HT-29 (cell line): ENCODE measurements at regions not wholly inside any gene's neighbourhood (a gene's known extent, or its start where the extent isn't known, plus 50 kb on each side); places are given as distances from the start of the nearest gene placed in this dataset.
A peak's percentile ranks its signal among the peaks of the same experiment; 100 is the strongest.
"Not testable (repeated sequence)": the region's sequence is repeated elsewhere in the genome, so short reads cannot be mapped to it uniquely, and the experiment has no call there.

Experiments
- DNase-seq: peaks from one replicate; pipeline ENCODE4 v3.0.0-alpha.2; 2015; ENCODE audit warnings: low spot score

DNA sequence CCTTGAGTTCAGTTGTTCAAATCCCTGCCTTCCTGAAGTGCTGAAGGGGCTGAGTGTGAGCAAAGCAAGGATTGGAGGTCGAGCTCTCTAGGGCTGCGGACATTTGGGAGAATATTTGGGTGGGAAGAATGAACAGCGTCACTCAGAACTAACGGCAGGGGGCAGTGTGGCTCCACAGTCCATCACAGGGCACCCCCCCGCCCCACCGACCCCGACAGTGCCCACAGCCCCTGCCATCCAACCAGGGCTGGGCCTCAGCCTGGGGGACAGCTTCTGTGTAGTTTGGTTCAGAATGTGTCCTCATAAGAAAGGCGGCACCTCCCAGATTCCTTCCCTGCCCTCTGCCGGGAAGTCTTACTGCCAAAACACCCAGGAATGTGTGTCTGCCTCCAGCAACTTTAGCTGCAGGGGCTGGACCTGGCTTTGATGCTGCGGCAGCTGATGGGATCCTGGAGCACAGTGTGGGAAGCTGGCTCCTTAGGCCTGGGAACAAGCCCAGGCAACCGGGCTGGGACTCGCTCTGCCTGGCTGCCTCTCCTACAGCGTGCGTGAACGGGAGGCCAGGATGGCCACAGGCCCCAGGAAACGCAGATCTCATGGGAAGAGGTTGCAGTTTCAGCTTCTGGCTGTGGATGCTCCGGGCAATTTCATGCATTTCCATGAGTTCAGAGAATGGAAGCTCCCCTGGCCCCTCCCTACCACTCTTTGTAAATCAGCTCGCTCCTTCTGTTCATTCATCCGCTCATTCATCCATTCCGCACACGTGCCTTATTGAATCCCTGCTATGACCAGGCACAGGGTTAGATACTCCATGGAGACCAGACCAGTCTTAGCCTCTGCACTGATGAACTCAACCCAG, 104.9 kb upstream of the TMPRSS2 start:
- peak; percentile 64 for DNase-seq

DNA sequence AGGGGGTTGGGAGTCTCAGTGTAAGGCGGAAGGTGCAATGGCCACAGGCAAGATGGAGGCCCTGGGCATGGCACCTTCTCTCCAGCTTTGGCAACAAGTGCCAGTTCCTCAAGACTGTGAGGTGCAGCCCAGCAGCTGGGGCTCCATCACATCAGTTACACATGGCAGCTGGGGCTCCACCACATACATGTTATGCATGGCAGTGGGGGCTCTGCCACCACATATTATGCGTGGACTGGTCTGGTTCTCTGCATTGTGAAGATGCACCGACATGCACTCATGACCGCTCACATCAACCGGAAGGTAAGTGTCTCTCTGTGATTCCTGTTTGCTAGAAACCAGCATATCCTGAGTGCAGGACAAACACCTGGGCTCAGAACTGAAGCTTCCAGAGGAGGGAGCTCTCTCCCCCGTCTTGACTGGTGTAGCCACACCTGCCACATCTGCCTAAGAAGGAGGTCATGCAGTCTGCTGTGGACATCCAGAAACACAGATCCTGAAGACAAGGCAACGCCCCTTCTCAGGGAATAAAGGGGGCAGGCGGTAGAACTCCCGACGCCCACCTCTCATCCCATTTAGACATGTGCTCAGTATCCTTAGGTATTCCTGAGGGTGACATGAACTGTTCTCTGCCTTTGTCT, 104.1 kb upstream of the TMPRSS2 start:
- peak; percentile 83 for DNase-seq

DNA sequence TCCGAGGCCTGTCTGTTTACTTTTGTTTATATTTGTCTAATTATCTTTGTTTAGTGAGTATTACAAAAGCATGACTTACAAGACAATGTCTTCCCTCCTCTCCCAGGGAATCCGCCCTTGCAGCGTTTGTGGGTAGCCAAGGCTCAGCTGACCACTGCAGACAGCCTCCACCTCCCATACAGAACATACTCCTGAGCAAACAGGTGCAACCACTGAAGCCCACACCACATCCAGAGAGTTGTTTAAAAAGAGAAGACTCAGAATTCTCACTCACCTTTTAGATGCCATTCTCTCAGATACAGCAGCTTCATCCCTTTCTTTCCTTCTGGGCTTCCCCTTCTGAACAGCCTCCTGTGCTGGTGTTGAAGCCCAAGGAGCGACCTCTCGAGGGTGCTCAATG, 103.5 kb upstream of the TMPRSS2 start:
- no peak for DNase-seq

DNA sequence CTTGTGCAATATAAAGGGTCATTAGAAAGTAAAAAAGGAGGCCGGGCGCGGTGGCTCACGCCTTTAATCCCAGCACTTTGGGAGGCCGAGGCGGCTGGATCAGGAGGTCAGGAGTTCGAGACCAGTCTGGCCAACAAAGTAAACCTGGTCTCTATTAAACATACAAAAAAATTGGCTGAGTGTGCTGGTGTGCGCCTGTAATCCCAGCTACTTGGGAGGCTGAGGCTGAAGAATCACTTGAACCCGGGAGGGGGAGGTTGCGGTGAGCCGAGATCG, 102.8 kb upstream of the TMPRSS2 start:
- DNase-seq: not testable (repeated sequence)

DNA sequence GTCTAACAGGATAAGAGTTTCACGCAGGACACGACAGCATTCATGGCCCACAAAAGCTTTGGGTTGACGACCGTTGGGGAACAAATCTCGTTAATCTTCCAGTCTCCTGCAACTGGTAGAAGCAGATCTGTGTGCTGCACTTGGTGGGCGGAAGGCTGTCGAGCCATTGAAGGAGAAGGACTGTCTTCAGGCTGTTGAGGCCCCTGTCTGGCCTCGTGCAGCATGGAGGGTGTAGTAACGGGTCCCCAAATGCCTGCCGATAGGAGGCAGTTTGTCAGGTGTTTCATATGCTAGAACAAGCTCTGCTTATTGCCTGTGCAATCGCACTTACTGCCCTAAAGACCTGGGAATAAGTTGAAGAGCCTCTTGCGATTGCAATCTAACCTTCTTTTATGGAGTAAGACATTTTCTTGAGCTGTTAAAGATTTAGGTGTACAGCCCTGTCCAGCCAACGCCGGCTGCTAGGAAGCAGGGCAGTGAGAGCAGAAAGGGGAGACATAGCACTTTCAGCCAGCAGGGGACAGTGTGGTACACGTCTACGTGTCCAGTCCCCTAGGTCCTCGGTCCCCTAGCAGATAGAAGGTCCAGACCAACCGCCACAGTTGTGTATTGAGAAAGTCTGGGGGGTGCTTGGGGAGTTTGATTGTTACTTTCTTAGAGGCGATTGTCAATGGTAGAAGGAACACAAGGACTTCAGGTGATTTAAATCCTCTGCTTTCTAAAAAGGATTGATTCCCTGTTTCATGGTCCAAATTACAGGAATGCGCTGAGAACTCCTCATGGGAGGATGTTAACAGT, 102.3 kb upstream of the TMPRSS2 start:
- peak; percentile 77 for DNase-seq

DNA sequence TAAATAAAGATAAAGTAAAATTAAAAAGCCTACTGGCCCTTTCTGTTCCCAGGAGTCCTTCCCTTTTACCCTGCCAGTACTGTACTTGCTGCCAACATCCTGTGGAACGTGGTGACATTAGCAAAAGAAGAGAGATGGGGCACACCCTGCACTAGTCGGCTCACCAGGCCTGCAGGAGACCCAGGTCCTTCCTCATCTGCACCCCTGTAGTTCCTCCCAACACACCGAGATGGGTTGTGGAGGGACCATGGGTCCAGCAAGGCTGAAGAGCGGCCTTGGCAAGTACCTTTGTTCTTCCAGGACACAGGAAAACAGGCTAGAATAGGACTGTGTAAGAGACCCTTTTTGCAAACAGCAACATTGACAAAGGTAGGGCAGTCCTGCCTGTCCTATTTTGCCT, 98.7 kb upstream of the TMPRSS2 start:
- no peak for DNase-seq

DNA sequence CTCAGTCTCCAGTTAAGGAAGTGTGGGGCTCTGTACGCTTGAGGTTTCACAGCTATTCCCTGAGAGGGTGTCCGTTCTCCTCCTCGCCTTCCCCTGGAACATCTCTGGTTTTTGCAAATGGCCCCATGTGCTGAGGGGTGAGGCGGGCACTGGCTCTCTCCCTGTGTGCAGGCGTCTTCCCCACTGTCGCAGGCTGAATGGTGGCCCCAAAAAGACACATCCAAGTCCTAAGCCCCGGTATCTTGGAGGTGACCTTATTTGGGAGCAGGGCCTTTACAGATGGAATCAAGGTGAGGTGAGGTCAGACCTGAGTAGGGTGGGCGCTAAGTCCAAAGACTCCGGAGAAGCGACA, 98.0 kb upstream of the TMPRSS2 start:
- no peak for DNase-seq

DNA sequence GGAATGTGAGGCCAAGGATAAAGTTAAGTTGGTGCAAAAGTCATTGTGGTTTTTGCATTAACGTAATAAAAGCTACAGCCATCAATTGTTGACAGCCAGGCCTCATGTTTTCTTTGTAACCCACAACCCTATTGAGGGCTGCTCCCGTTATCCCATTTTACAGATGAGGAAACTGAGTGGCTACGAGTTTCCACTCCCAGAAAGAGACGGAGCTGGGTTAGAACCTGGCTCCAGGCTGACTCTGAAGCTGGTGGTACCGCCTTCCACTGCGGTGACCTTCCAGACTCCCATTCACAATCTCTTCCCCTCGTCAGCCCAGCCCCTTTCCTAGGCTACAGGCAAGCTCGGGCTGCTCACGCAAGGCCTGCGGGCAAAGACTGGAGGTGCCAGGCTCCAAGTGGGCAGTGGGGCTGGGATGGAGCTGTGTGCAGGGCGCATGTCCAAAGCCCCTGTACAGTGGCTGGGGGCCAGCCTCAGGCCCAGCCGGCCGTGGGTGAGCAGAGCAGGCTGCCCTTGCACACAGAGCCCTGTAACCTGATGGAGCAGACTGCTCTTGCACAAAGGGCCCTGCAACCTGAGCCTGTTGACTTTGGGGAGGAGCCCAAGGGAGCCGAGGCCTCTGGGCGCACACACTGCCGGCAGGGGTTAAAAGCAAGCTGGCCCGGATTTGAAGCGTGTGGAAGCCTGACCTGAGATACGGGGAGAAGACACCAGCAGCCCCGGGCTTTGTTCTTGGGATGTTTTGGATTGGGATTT, 97.4 kb upstream of the TMPRSS2 start:
- no peak for DNase-seq

DNA sequence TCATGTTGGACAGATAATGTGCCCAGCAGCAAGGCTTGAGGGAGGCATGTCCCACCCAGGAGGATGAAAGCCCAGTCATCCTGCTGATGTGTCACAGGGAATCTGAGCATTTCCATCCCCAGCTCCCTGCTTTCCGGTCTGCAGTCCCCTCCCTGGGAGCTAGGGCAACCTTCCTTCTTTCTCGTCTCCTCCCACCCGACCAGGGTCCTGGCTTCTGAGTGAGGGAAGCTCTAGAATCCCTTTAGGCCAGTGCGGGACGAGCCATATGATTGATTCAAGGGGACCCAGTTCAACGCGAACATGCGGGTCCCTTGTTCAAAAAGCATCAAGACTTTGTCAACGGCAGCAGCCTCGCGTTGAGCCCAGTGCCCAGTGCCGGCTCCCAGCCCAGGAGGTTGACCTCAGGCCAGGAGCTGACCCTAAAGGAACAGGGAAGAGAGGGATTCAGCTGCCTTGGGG, 96.7 kb upstream of the TMPRSS2 start:
- DNase-seq: no peak

DNA sequence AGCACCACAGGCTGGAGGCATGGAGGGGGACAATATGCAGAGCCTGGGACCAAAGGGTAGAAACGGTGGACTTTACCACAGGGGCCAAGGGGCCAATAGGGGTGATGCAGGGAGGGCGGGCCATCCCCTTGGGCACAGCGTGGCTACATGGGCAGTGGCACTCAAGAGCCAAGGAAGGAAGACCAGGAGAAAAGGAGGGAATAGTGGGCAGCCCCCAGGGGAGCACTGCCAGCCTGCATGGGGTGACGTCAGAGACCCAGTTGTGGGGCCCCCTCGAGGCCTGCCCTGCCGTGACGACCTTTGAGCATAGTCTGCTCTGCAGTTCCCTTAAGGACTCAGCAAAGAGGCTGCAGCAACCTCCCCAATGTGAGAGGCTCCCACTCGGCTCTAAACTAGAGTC, 95.5 kb upstream of the TMPRSS2 start:
- no peak for DNase-seq

DNA sequence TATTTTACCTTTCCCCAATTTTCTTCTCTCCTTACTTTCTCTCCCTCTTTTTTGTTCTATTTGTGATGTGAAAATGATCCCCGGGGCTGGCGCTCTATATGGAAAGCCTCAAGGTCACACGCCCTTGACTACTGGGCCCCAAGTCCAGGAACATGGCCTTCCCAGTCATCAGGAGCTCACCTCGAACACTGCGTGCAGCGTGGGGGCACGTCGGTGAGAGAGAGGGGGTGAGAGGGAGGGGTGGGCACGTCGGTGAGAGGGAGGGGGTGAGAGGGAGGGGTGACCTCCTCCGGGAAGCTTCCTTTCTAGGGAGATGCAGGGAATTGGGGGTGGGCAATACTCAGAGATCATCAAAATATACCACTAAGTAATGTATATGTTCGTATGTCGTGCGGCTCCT, 94.6 kb upstream of the TMPRSS2 start:
- DNase-seq: no peak

DNA sequence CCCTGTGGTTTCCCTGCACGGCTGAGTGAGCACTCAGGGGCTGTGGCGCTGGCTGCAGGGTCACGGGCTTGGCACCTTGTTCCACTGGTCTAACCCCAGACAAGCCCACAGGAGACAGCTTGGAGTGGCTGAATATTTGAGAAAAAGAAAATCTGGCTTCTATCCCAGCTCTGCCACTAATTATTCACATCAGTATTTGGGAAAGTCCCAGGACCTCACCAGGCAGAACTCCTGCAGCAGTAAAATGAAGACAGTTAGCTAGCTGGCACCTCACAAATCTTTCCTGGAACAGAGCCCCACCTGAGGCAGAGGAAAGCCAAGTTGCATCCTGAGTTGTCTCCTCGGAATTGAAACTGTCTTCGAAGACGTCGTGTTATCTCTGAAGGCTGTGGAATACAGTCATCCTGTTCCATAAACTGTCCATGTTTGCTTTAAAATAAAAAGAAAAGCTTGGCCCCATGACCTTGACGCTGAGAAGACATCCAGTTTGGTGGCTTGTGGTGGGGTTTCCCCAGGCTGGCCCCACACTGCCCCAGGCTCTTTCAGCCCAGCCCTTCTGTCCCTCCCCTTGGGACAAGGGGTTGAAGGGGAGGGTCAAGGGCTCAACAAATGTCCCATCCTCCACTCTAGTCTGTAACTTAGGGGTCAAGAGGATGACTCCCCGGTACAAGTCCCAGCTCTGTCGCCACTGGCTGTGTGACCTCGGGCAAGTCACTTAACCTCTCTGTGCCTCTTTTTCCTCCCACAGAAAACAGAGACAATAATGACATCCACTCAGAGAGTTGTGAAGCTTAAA, 93.8 kb upstream of the TMPRSS2 start:
- DNase-seq: no peak

DNA sequence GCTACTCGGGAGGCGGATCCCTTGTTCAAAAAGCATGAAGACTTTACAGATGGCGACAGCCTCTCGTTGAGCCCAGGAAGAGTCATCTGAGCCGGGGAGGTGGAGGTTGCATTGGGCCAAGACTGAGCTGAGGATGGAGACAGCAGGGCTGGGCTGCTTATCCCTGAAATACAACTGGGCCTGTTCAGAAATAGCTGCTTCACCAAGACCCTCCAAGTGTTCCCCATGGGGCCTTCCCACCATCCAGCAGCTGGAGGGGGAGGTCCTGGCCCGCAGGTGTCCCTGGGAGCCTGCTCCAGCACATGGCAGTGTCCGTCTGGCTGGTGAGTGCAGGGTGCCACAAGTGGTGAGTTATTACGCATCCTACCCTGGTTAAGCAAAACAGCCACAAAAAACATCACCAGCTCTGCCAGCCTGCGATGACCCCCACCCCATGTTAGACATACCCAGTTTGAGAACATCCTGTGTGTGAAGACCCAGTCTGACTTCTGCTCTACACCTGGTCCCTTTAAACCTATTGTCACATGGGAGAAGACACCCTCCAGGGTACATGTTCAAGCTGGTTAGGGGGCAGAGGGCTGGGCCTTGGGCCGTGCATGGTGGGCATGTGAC, 93.1 kb upstream of the TMPRSS2 start:
- DNase-seq: no peak

DNA sequence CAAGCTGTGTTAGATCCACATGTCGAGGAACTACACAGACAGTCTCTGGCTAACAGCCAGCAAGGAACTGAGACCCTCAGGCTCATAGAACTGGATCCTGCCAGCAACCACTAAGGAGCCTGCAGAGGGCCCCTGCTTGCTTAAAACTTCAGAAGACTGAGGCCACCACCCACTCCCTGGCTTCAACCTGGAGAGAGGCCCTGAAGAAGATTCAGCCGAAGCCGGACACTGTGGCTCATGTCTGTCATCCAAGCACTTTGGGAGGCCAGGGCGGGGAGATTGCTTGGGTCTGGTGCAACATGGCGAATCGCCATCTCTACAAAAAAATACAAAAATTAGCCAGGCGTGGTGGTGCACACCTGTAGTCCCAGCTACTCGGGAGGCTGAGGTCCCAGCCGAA, 92.6 kb upstream of the TMPRSS2 start:
- DNase-seq: no peak

DNA sequence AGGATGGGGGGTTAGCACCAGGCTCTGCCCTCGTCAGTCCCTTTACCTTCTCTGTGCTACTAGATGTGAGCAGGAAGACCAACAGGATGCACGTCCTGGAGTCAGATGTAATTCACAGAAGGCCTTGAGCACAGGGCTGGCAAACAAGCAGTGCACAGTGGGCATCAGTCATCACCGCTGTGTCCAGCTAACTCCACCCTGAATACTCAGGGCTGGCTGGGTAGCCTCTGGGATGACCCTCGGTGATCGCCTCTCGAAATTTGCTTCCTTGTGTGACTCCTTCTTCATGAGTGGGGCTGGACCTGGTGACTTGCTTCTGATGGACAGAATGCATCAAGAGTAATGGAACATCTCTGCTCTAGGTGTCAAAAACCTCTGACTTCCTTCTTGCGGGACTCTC, 92.2 kb upstream of the TMPRSS2 start:
- no peak for DNase-seq

DNA sequence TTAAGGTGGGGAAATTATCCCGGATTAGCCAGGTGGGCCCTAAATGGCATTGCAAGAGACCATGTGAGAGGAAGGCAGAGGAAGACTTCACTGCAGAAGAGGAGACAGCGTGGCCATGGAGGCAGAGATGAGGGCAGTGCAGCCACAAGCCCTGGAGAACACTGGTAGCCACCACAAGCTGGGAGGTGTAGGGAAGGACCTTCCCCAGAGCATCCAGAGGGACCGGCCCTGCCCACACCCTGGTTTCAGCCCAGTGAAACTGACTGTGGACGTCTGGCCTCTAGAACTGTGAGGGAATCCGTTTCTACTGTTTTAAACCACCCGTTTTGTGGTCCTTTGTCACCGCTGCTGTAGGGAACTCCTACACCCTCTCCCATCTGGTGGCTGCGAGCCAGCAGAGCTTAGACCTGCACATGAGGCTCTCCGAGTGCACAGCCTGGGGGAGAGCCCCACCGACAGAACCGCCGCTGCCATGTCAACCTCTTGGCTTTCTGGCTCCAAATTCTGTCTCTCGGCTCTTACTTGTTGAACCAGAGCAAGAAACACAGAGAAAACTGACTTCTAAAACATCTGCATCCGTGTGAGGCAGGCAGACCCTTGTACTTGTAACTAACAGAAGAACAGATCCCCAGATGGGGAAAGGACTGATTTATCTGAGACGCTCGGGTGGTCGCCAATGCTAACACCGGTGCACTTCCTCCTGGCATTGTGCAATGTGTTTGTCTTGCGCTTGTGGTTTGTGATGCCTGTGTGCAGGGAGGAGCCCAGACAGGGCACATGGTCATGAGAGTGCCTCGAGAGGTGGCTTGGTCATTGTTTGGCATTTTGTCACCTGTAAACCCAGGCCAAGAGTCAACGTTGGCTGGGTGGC, 90.8 kb upstream of the TMPRSS2 start:
- peak; percentile 19 for DNase-seq

DNA sequence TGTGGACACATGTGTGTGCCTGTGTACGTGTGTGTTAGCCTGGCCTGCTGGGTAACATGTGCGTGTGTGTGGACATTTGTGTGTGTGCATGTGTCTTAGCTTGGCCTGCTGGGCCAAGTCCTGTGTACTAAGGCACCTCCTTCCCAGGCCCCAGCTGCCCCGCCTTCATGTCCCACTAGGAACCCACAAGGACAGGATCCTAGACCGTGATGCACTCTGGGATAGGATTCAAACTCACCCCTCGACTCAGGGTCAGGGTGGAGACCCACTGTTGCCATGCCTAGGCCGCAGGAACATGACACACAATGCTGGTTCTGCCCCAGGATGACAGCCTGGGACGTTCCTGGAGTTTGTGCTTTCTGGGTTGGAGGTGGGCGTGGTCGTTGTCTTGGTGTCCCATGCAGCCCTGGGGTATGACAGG, 89.9 kb upstream of the TMPRSS2 start:
- no peak for DNase-seq

DNA sequence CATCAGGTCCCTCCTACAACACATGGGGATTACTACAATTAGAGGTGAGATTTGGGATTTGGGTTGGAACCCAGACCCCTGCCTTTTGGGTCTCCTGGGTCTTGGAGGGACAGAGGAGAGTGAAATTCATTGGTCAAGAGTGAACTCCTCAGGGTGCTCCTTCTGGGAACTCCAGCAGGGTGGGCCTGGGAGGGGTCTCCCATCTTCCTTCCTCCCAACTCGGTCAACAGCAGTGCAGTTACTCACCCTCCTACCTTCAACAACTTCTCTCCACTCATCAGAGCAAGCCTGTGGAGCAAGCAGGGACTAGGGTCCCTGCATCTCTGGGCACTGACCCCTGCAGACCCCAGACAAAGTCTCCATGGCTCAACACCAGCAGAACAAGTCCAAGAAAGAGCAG, 89.3 kb upstream of the TMPRSS2 start:
- no peak for DNase-seq

DNA sequence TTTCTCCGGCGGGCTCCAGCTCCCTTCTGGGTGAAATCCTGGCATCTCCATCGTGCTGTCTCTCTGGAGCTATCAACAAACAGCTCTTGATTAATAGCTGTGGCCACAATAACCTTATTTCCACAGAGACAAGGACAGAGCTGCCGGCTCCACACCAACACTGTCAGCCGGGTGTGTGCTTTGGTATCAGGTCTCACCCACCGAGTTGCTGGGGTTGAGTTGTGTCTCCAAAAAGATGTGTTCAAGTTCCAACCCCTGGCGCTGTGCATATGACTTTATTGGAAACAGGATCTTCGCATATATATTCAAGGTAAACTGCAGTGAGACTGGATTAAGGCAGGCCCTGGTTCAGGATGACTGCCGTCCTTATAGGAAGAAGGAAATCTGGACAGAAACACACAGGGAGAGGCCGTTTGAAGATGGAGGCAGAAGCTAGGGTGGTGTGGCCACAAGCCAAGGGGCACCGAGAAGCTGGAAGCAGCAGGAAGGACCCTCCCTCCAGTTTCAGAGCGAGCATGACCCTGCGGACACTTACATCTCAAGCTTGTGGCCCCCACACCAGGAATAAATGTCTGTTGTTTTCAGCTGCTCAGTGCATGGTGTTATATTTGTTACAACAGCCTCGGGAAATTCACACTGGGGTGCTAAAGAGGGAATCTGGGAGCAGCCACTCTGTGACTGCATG, 88.4 kb upstream of the TMPRSS2 start:
- DNase-seq: no peak
